ENCODE measurements at regions not wholly inside any gene's neighbourhood (a gene's known extent, or its start where the extent isn't known, plus 50 kb on each side); places are given as distances from the start of the nearest gene placed in this dataset.

DNA sequence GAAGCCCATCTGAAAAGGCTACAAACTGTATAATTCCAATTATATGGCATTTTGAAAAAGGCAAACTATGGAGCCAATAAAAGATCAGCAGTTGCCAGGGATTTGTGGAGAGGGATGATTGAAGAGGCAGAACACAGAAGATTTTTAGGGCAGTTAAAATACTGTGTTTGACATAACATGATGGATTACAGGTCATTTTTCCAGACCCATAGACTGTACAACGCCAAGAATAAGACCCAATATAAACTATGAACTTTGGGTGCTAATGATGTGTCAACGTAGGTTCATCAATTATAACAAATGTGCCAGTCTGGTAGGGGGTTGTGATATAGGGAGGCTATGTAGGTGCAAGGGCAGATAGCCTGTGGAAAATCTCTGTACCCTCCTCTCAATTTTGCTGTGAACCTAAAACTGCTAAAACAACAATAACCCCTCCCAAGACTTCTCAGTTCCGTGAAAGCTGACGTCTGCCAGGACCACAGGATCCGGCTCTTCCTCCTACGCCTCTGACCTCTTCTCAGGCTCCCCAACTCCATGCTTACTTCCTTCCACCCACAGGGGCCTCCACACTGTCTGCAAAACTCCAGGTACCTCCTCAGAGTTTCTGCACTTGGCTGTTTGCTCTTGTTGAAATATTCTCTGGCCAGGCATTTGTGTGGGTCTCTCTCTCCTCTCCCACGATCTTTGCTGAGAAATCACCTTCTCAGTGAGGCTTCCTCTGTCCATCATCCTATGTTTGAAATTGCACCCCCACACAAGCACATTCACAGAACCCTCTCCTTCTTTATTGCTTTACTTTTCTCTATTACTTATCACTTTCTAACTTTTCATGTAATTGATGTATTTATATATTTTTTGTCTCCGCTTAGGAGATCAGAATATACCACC lies 131.4 kb downstream of the BBS10 start:
- TF ChIP-seq, protein P1, sequence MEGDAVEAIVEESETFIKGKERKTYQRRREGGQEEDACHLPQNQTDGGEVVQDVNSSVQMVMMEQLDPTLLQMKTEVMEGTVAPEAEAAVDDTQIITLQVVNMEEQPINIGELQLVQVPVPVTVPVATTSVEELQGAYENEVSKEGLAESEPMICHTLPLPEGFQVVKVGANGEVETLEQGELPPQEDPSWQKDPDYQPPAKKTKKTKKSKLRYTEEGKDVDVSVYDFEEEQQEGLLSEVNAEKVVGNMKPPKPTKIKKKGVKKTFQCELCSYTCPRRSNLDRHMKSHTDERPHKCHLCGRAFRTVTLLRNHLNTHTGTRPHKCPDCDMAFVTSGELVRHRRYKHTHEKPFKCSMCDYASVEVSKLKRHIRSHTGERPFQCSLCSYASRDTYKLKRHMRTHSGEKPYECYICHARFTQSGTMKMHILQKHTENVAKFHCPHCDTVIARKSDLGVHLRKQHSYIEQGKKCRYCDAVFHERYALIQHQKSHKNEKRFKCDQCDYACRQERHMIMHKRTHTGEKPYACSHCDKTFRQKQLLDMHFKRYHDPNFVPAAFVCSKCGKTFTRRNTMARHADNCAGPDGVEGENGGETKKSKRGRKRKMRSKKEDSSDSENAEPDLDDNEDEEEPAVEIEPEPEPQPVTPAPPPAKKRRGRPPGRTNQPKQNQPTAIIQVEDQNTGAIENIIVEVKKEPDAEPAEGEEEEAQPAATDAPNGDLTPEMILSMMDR (IDR thresholded peaks at IDR 0.05; ENCODE audit: low read depth, low read length, poor library complexity, severe bottlenecking): no peak
- no peak for TF ChIP-seq EZH2phosphoT487 (IDR thresholded peaks at IDR 0.05; ENCODE audit: borderline replicate concordance, low read length)
